SU-DHL-6 (cell line): ENCODE measurements at regions not wholly inside any gene's neighbourhood (a gene's known extent, or its start where the extent isn't known, plus 50 kb on each side); places are given as distances from the start of the nearest gene placed in this dataset.

Source experiments
- H2AFZ ChIP-seq: fragments of 200-600 bp; sonication (generic); 2 replicates; pipeline ENCODE4 v1.6.1; 2014; ENCODE audit warnings: low read depth, mild to moderate bottlenecking, moderate library complexity, mixed read lengths, antibody characterized with exemption, low read length; ENCODE audit not compliant: severe bottlenecking
- H3F3A ChIP-seq: fragments of 200-600 bp; shearing (Covaris generic); 2 replicates; pipeline ENCODE4 v1.6.0; 2016; ENCODE audit warnings: antibody characterized with exemption, mild to moderate bottlenecking; ENCODE audit not compliant: insufficient read depth
- H3K27ac ChIP-seq: fragments of 200-600 bp; sonication (generic); 2 replicates; pipeline ENCODE4 v1.5.1; 2016; ENCODE audit warnings: low read depth, mild to moderate bottlenecking, low read length, moderate library complexity, mixed read lengths
- H3K27me3 ChIP-seq: fragments of 200-600 bp; sonication (generic), shearing (Covaris generic); 2 replicates; pipeline ENCODE4 v1.6.0; 2014; ENCODE audit warnings: mild to moderate bottlenecking, low read length
- H3K36me3 ChIP-seq: fragments of 200-600 bp; sonication (generic); 2 replicates; pipeline ENCODE4 v1.6.1; 2014; ENCODE audit warnings: mild to moderate bottlenecking, low read length, mixed read lengths
- H3K4me2 ChIP-seq: fragments of 300-600, 200-600 bp; shearing (Covaris generic), sonication (generic); 2 replicates; pipeline ENCODE4 v1.6.0; 2014; ENCODE audit warnings: low read length, low read depth, mild to moderate bottlenecking; ENCODE audit not compliant: poor library complexity, severe bottlenecking
- H3K4me3 ChIP-seq: fragments of 200-600 bp; sonication (generic); 2 replicates; pipeline ENCODE4 v1.5.1; 2014; ENCODE audit warnings: antibody characterized with exemption, low read length, mild to moderate bottlenecking, mixed read lengths; ENCODE audit not compliant: insufficient read depth, poor library complexity, severe bottlenecking
- H3K79me2 ChIP-seq: fragments of 200-600 bp; sonication (generic); 2 replicates; pipeline ENCODE4 v1.6.1; 2014; ENCODE audit warnings: mild to moderate bottlenecking, low read length, moderate library complexity; ENCODE audit not compliant: insufficient read depth
- H3K9ac ChIP-seq: fragments of 200-600 bp; sonication (generic); 2 replicates; pipeline ENCODE4 v1.7.0; 2014; ENCODE audit warnings: mild to moderate bottlenecking, low read length
- H3K9me2 ChIP-seq: fragments of 200-600 bp; sonication (generic); replicated peaks from 2 replicates; pipeline ENCODE4 v1.6.1; 2014; ENCODE audit warnings: low read length; ENCODE audit not compliant: insufficient read depth
- H3K9me3 ChIP-seq: fragments of 200-600 bp; sonication (generic); 2 replicates; pipeline ENCODE4 v1.6.1; 2014; ENCODE audit warnings: low read length, mixed read lengths; ENCODE audit not compliant: insufficient read depth
- H4K20me1 ChIP-seq: fragments of 200-600 bp; sonication (generic); 2 replicates; pipeline ENCODE4 v1.6.1; 2014; ENCODE audit warnings: low read depth, mild to moderate bottlenecking, antibody characterized with exemption, low read length, moderate library complexity, mixed read lengths
- CTCF ChIP-seq: fragments of 200-600 bp; sonication (generic); IDR thresholded peaks from one replicate; pipeline ENCODE4 v1.5.1; 2017; ENCODE audit warnings: antibody characterized with exemption, mild to moderate bottlenecking, low read length, moderate library complexity; ENCODE audit not compliant: insufficient read depth, poor library complexity, severe bottlenecking
- EZH2phosphoT487 ChIP-seq: fragments of 200-600 bp; sonication (generic), shearing (Covaris generic); conservative IDR thresholded peaks from 2 replicates; pipeline ENCODE4 v1.6.1; 2018; ENCODE audit warnings: mild to moderate bottlenecking, antibody characterized with exemption, low read length, moderate library complexity, mixed read lengths

- H4K20me1 ChIP-seq: no peaks in the 10 kb centered on the region
- no peak overlapping the region for H3K27ac ChIP-seq
- no peak overlapping the region for H2AFZ ChIP-seq
- H3K27me3 ChIP-seq: no peaks in the 10 kb centered on the region
- TF ChIP-seq EZH2phosphoT487 (no peak), CTCF (no peak)
- H3K79me2 ChIP-seq: no peaks in the 10 kb centered on the region
- no peak overlapping the region for H3K4me2 ChIP-seq
- H3K4me3 ChIP-seq: no peak overlapping the region
- H3K36me3 ChIP-seq: no peaks in the 10 kb centered on the region
- no peaks in the 10 kb centered on the region for H3F3A ChIP-seq
- H3K9ac ChIP-seq: no peak overlapping the region
- H3K9me3 ChIP-seq: no peaks in the 10 kb centered on the region
- no peaks in the 10 kb centered on the region for H3K9me2 ChIP-seq
Observed at GRCh38 chr1:213399695-213400094, 348.7 kb downstream of the RPS6KC1 start.

GRCh38 chr1:213409208-213409631, 358.2 kb downstream of the RPS6KC1 start:
- Histone ChIP-seq H3K36me3 (no peaks in the 10 kb centered on the region), H2AFZ (no peak overlapping the region), H3K27me3 (no peaks in the 10 kb centered on the region), H3K9me2 (no peaks in the 10 kb centered on the region), H3K4me3 (no peak overlapping the region), H3K9ac (no peak overlapping the region), H3K9me3 (no peaks in the 10 kb centered on the region), H4K20me1 (no peaks in the 10 kb centered on the region), H3K79me2 (no peaks in the 10 kb centered on the region), H3F3A (no peaks in the 10 kb centered on the region), H3K4me2 (no peak overlapping the region), H3K27ac (no peak overlapping the region)
- no peak for TF ChIP-seq EZH2phosphoT487
- no peak for TF ChIP-seq CTCF

GRCh38 chr1:213409971-213410370, 358.9 kb downstream of the RPS6KC1 start:
- H3K27ac ChIP-seq: no peak overlapping the region
- no peaks in the 10 kb centered on the region for H4K20me1 ChIP-seq
- no peaks in the 10 kb centered on the region for H3K27me3 ChIP-seq
- H3F3A ChIP-seq: no peaks in the 10 kb centered on the region
- H3K9ac ChIP-seq: no peak overlapping the region
- no peaks in the 10 kb centered on the region for H3K9me2 ChIP-seq
- H3K4me2 ChIP-seq: no peak overlapping the region
- H2AFZ ChIP-seq: no peak overlapping the region
- H3K9me3 ChIP-seq: no peaks in the 10 kb centered on the region
- TF ChIP-seq EZH2phosphoT487 (no peak), CTCF (no peak)
- H3K79me2 ChIP-seq: no peaks in the 10 kb centered on the region
- H3K4me3 ChIP-seq: no peak overlapping the region
- no peaks in the 10 kb centered on the region for H3K36me3 ChIP-seq

- no peak overlapping the region for H3K4me3 ChIP-seq
- H3F3A ChIP-seq: no peaks in the 10 kb centered on the region
- no peaks in the 10 kb centered on the region for H3K79me2 ChIP-seq
- H3K27me3 ChIP-seq: no peaks in the 10 kb centered on the region
- no peaks in the 10 kb centered on the region for H3K9me3 ChIP-seq
- no peaks in the 10 kb centered on the region for H4K20me1 ChIP-seq
- no peaks in the 10 kb centered on the region for H3K36me3 ChIP-seq
- H3K4me2 ChIP-seq: no peak overlapping the region
- TF ChIP-seq CTCF (no peak), EZH2phosphoT487 (no peak)
- H2AFZ ChIP-seq: no peak overlapping the region
- no peaks in the 10 kb centered on the region for H3K9me2 ChIP-seq
- no peak overlapping the region for H3K27ac ChIP-seq
- H3K9ac ChIP-seq: no peak overlapping the region
Observed at GRCh38 chr1:213414346-213414745, 363.3 kb downstream of the RPS6KC1 start.
